HG03064 (cell line): ENCODE measurements at regions not wholly inside any gene's neighbourhood (a gene's known extent, or its start where the extent isn't known, plus 50 kb on each side); places are given as distances from the start of the nearest gene placed in this dataset.

ENCODE experiments used
- ATAC-seq: cut with Tn5 transposase; IDR thresholded peaks from one replicate; pipeline ENCODE4 v1.9.1; 2021; ENCODE audit warnings: low read depth; ENCODE audit not compliant: unreplicated experiment

DNA sequence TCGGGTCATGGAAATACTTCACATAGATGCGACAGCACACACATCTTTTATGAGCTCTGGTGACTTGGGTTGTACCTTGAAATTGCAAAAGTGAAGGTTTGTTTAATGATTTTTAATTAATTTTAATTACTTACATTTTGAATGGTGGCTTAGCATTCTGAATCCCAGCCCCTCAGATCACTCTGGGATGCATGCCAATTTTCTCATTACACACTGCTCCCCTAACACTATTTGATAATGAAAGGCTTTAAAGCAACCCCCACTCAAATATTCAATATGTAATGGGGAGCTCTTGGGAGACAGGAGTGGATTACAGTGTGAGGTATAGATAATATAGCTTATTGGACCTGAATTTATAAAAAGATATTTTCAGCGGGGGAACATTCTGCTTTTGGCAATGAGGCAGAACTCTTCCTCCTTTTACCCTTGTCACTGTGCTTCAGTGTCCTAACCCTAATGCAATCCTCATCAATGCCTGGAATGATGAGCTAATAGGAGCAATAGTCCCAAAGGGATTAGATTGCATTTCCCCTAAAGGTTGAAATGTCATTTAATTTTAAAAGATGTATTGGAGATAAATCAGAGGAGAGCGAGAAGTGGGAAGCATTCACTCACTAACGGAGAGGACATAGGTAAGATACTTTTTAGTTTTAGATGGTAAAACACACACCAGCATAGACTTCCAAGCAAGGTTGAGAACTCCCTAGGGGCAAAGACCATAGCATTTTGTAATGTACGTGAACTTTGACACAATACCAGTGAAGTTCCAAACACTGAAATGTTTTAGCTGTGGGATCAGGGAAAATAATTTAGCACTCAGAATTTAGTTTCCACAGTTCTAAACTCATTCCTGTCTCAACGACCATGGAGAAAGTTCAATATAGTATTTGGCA is 384.1 kb upstream of the PLXNA2 start:
- ATAC-seq = no peak

GRCh38 chr1:208631092-208631491 is 386.9 kb upstream of the PLXNA2 start:
- no peak for ATAC-seq

GRCh38 chr1:208631506-208631905 is 387.3 kb upstream of the PLXNA2 start:
- no peak for ATAC-seq

DNA sequence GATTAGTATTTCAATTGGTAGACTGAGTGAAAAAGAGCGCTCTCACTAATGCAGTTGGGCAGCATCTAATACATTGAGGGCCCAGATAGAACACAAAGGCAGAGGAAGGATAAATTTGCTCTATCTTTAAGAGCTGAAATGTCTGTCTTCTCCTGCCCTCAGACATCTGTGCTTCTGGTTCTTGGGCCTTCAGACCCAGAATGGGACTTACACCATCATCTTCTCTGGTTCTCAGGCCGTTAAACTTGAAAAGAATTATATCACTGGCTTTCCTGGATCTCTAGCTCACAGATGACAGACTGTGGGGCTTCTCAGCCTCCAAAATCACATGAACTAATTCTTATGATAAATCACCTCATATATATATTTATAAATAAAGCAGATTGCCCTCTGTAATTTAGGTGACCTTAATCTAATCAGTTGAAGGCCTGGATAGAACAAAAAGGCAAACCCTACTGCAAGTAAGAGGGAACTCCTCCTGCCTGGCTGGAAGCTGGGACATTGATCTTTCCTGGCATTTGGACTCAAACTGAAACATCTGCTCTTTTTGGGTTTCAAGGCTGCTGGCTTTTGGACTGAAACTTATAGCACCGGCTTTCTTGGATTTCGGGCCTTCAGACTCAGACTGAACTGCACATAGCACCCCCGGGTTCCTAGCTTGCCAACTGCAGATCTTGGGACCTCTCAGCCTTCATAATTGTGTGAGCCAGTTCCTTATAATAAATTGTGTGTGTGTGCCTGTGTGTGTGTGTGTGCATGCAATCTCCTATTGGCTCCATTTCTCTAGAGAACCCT is 390.4 kb upstream of the PLXNA2 start:
- ATAC-seq = no peak

- no peak for ATAC-seq
These were observed 393.0 kb upstream of the PLXNA2 start for GRCh38 chr1:208637181-208637580.

GRCh38 chr1:208639382-208639781 is 395.2 kb upstream of the PLXNA2 start:
- no peak for ATAC-seq

GRCh38 chr1:208640295-208640694 is 396.1 kb upstream of the PLXNA2 start:
- no peak for ATAC-seq

DNA sequence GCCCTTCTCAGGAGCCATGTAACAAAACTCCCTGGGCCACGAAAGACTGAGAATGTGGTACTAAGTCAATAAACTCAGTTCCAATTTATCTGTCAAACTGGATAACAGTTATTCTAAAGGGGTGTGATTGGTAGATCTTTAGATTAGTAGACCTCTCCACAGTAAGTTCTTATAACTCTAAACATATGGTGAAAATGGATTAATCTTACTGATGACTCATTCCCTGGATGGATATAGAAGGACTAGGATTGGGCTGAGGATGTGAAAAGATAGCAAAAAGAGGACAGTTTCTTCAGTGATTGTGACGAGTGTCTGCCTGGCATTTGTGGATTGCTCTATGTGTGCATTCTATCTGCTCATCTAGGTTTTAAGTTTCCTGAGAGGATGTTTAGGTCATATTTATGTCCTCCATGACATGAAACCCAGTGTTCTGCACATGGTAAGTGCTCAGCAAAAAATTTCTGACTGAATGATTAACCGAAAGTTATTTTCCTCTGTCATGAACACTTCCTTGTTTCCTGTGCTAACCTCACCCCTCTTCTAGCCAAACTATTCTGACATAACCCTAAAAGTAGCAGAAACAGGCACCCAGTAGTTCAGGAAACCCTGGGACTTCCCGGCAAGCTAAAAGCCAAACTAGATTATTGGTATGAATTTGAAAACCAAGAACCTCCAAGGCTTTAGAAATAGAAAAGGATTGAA is 397.5 kb upstream of the PLXNA2 start:
- ATAC-seq = no peak

GRCh38 chr1:208643005-208643597 is 398.9 kb upstream of the PLXNA2 start:
- no peak for ATAC-seq

DNA sequence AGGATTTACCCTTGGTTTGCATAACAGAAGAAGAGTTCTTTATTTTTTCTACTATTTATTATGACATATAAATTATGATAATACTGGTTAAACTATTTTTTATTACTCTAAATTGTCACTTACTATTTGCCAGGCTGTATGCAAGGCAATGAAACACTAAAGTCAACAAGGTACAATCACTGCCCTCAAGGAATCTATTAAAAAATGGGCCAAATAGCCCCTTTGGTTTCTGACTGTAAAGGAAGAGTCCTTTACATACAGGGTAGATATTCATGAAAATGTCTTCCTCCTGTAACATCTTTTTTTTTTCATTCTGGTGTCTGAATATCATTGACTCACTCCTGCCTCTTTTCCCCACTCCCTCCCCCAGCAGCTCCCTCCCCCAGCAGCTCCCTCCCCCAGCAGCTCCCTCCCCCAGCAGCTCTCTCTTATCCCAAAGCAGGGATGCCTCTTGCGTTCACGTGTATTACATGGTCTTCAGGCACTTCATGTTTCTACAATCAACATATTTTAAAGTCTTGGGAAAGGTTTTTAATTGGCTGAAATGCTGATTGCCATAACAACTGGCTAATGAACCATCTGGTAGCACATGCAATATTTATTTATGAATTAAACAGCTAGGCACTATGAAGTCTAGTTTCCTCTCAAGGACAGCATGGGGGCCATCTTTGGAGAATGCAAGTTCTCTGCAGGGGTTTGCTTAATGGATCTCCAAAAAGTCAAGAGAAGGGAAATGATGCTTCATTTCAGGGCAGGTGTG is 400.4 kb upstream of the PLXNA2 start:
- ATAC-seq = no peak

GRCh38 chr1:208646431-208646830 is 402.2 kb upstream of the PLXNA2 start:
- ATAC-seq = no peak

- ATAC-seq = no peak
These were observed 404.0 kb upstream of the PLXNA2 start for GRCh38 chr1:208648146-208648545.

DNA sequence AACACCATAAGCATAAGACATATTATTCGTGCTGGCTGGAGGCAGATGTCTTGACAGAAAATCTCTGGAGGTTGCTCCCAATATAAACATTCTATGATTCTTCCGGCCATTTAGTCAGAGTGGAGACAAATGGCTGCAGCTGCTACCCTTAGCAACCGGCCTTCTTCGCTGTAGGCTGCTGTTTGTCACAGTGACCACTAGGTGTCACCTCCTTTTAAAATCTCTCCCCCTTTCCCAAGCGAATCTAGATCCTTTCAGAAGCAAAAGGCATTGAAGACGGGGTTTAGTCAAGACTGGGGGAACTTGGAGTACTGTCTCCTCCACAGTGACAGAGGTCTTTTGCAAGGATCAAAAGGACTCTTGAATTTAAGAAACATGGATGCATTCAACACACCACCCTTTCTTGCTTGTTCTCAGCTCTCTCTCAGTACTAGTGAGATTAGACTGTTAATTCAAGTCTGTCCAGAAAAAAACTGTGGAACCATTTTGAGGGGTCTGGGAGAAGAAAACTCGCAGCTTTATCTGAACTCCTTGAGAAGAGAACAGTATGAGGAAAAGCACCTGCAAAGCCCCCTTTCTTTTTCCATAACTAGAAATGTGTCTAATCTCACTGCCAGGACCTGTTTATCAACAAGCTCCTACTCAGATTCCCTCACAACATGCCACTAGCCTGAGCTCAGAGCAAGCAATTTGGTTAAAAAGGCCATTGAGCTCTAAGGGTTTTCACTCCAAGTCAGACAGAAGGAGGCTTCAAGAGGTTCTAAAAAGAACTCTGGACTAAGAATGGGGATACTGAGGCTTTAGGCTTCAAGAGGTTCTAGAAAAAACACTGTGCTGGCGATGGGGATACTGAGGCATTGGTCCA is 408.3 kb upstream of the PLXNA2 start:
- no peak for ATAC-seq

GRCh38 chr1:208653426-208653825 is 409.2 kb upstream of the PLXNA2 start:
- ATAC-seq = no peak

DNA sequence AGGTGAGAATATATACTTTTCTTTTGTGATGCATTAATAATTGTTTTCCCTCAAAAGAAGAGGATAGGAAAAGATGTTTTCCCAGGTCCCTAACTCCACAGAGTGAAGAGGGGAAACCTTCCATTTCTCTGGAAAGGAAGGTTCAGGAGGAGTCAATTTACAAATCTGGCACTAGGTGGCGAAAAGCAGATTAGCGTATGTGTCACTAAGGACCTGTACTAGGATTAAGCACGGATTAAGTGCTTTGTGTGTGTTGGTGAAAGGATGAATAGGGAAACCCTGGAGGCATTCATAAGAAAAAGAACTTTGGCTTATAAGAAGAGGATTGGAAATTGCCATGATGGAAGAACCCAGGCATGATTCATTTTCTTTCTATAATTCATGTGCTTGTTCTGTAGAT is 410.1 kb upstream of the PLXNA2 start:
- ATAC-seq = no peak

- ATAC-seq = no peak
These were observed 421.8 kb upstream of the PLXNA2 start for GRCh38 chr1:208665936-208666335.

GRCh38 chr1:208668991-208669390 is 424.8 kb upstream of the PLXNA2 start:
- no peak for ATAC-seq

DNA sequence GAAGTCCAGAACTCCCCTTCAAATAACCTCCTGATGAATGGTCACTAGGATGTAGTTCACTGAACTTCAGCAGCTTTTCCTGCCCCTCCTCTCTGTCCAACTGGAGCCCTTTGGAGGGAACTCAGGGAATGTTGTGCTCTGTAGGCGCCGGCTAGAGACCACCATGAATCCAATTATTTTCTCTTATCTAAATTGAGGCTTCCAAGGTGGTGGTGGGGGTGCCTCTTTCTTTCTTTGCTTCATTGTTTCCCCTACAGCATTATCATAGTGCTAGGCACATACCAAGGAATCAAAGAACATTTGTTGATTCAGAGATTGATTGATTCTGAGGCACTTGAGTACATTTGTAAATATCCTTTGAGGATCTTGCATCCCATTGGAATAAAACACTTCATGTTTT is 426.6 kb upstream of the PLXNA2 start:
- no peak for ATAC-seq
